HCT116 (cell line): ENCODE measurements at regions not wholly inside any gene's neighbourhood (a gene's known extent, or its start where the extent isn't known, plus 50 kb on each side); places are given as distances from the start of the nearest gene placed in this dataset.

ENCODE experiments used
- ATAC-seq: fragments of 200-7000 bp; cut with Tn5 transposase; 2 replicates; pipeline ENCODE4 v1.9.1; 2020; ENCODE audit warnings: mild to moderate bottlenecking, moderate library complexity
- BruUV-seq: library from RNA; stranded (reverse); fragments of 400-500 nt; replicated peaks from 2 replicates; lab custom pipeline; 2021; lab: Mats Ljungman, UMichigan
- CTCF ChIA-PET: fragments of 300-600 bp; sonication (Branson Sonifier 250); formaldehyde crosslinking; loops from one replicate; lab custom pipeline; 2021; ENCODE audit warnings: antibody characterized with exemption; lab: Charles Lee
- POLR2A ChIA-PET: fragments of 300-600, 350-600 bp; sonication (Branson Sonifier 250); formaldehyde crosslinking; loops from one replicate; lab custom pipeline; 2021; ENCODE audit warnings: antibody characterized with exemption; lab: Charles Lee
- RAD21 ChIA-PET, 2 experiments: fragments of 300-600 bp; sonication (Branson Sonifier 250); formaldehyde crosslinking; loops; one replicate each; lab custom pipeline; 2023; ENCODE audit warnings: low total read pairs in 2 of 2; ENCODE audit not compliant: uncharacterized antibody in 2 of 2, unreplicated experiment in 2 of 2, low non-redundant PET in 1 of 2; lab: Charles Lee
- DNase-seq: peaks from one replicate; pipeline ENCODE4 v3.0.0-alpha.2; 2010; ENCODE audit warnings: low read depth, low spot score
- H2AFZ ChIP-seq: fragments of 200-600 bp; shearing (Covaris generic), sonication (generic); 2 replicates; pipeline ENCODE4 v1.6.1; 2017; ENCODE audit warnings: low read depth, mixed run types, mixed read lengths, antibody characterized with exemption, low read length; ENCODE audit not compliant: poor library complexity, severe bottlenecking
- H3K27ac ChIP-seq: 2 replicates; pipeline ENCODE4 v1.5.1; 2012; ENCODE audit warnings: low read depth, low read length
- H3K27me3 ChIP-seq: fragments of 200-600 bp; sonication (generic); 2 replicates; pipeline ENCODE4 v1.6.1; 2016; ENCODE audit warnings: mixed run types, low read length, mixed read lengths; ENCODE audit not compliant: insufficient read depth
- H3K36me3 ChIP-seq, 2 experiments: fragments of 200-500 bp in 1 of 2; fragments of 200-600 bp in 1 of 2; sonication (Bioruptor generic) in 1 of 2; sonication (generic) in 1 of 2; 2 replicates each; pipeline versions ENCODE4 v1.5.1 to v1.6.1; 2014 to 2016; ENCODE audit warnings: low read length in 2 of 2, inconsistent platforms in 1 of 2, mixed read lengths in 1 of 2, mixed run types in 1 of 2; ENCODE audit not compliant: insufficient read depth in 2 of 2, control insufficient read depth in 1 of 2
- H3K4me1 ChIP-seq, 2 experiments: fragments of 200-600 bp in 1 of 2; sonication (generic) in 1 of 2; 2 replicates each; pipeline versions ENCODE4 v1.5.1 to v1.6.1; 2012 to 2017; ENCODE audit warnings: low read length in 2 of 2, inconsistent platforms in 1 of 2, mild to moderate bottlenecking in 1 of 2, mixed read lengths in 1 of 2, mixed run types in 1 of 2, moderate library complexity in 1 of 2; ENCODE audit not compliant: insufficient read depth in 2 of 2, control insufficient read depth in 1 of 2
- H3K4me2 ChIP-seq: fragments of 200-600 bp; sonication (generic); 2 replicates; pipeline ENCODE4 v1.6.1; 2017; ENCODE audit warnings: mixed run types, low read length, mixed read lengths
- H3K4me3 ChIP-seq, 2 experiments: fragments of 200-600 bp in 1 of 2; sonication (generic) in 1 of 2; replicated peaks in 1 of 2; 2 replicates each; pipeline ENCODE4 v1.5.1; 2011 to 2016; ENCODE audit warnings: low read length in 2 of 2, control low read depth in 1 of 2, low read depth in 1 of 2, mild to moderate bottlenecking in 1 of 2, mixed read lengths in 1 of 2, mixed run types in 1 of 2
- H3K79me2 ChIP-seq: fragments of 200-600 bp; sonication (generic); 2 replicates; pipeline ENCODE4 v1.6.1; 2017; ENCODE audit warnings: mild to moderate bottlenecking, mixed run types, low read length, moderate library complexity, mixed read lengths; ENCODE audit not compliant: insufficient read depth
- H3K9ac ChIP-seq: fragments of 200-600 bp; sonication (generic); 2 replicates; pipeline ENCODE4 v1.6.1; 2016; ENCODE audit warnings: low read length, mixed read lengths
- H3K9me2 ChIP-seq: fragments of 200-600 bp; sonication (generic), shearing (Covaris generic); 2 replicates; pipeline ENCODE4 v1.6.1; 2017; ENCODE audit warnings: mixed run types, mild to moderate bottlenecking, moderate library complexity; ENCODE audit not compliant: insufficient read depth
- H3K9me3 ChIP-seq, 2 experiments: fragments of 200-500 bp in 1 of 2; fragments of 200-600 bp in 1 of 2; sonication (Bioruptor generic) in 1 of 2; sonication (generic) in 1 of 2; 2 replicates each; pipeline ENCODE4 v1.6.1; 2014 to 2017; ENCODE audit warnings: low read length in 2 of 2, mixed read lengths in 2 of 2, inconsistent platforms in 1 of 2, low read depth in 1 of 2, mild to moderate bottlenecking in 1 of 2, mixed run types in 1 of 2, moderate library complexity in 1 of 2; ENCODE audit not compliant: control insufficient read depth in 1 of 2, insufficient read depth in 1 of 2
- H4K20me1 ChIP-seq: fragments of 200-600 bp; sonication (generic), shearing (Covaris generic); 2 replicates; pipeline ENCODE4 v1.6.1; 2017; ENCODE audit warnings: mixed run types, mild to moderate bottlenecking, moderate library complexity; ENCODE audit not compliant: insufficient read depth
- EGR1 ChIP-seq: IDR thresholded peaks from 2 replicates; pipeline ENCODE4 v1.6.1; 2012; ENCODE audit warnings: low read depth
- EZH2 ChIP-seq: fragments of 200-600 bp; sonication (generic); IDR thresholded peaks from 2 replicates; pipeline ENCODE4 v1.6.1; 2017; ENCODE audit warnings: antibody characterized with exemption, mixed run types
- EZH2phosphoT487 ChIP-seq: fragments of 200-600 bp; IDR thresholded peaks from 2 replicates; pipeline ENCODE4 v1.6.1; 2018; ENCODE audit warnings: antibody characterized with exemption, borderline replicate concordance
- FOSL1 ChIP-seq: IDR thresholded peaks from 2 replicates; pipeline ENCODE4 v1.6.1; 2012; ENCODE audit warnings: low read depth
- POLR2A ChIP-seq: IDR thresholded peaks from 2 replicates; pipeline ENCODE4 v1.7.0; 2011; ENCODE audit warnings: borderline replicate concordance; ENCODE audit not compliant: insufficient read depth, insufficient read length; ENCODE audit errors: extremely low read depth
- POLR2AphosphoS5 ChIP-seq: IDR thresholded peaks from 2 replicates; pipeline ENCODE4 v1.6.1; 2011; ENCODE audit warnings: mild to moderate bottlenecking, low read depth, low read length, moderate library complexity
- RAD21 ChIP-seq: IDR thresholded peaks from 2 replicates; pipeline ENCODE4 v1.6.1; 2012; ENCODE audit warnings: low read depth, mild to moderate bottlenecking
- SP1 ChIP-seq: IDR thresholded peaks from 2 replicates; pipeline ENCODE4 v1.6.1; 2012; ENCODE audit warnings: low read depth
- SRF ChIP-seq: IDR thresholded peaks from 2 replicates; pipeline ENCODE4 v1.6.1; 2012; ENCODE audit warnings: low read depth
- intact Hi-C: fragments of 100-400 bp; cut with micrococcal nuclease; formaldehyde crosslinking; loops from 2 replicates; pipeline ENCODE4 v1.10.0; 2022
- TF ChIP-seq, protein P1 (sequence below), 3 experiments: fragments of 200-600 bp in 1 of 3; sonication (generic) in 1 of 3; IDR thresholded peaks in 2 of 3; conservative IDR thresholded peaks in 1 of 3; 2 replicates each; pipeline ENCODE4 v1.5.1; 2012 to 2017; ENCODE audit warnings: low read depth in 2 of 3, low read length in 2 of 3, antibody characterized with exemption in 1 of 3, borderline replicate concordance in 1 of 3, control low read depth in 1 of 3, mild to moderate bottlenecking in 1 of 3, mixed read lengths in 1 of 3, mixed run types in 1 of 3, moderate library complexity in 1 of 3; ENCODE audit not compliant: insufficient read depth in 1 of 3
- TF ChIP-seq, protein P2 (sequence below): IDR thresholded peaks from 2 replicates; pipeline ENCODE4 v1.6.1; 2011; ENCODE audit warnings: mild to moderate bottlenecking, low read length, moderate library complexity; ENCODE audit not compliant: insufficient replicate concordance; ENCODE audit errors: extremely low read depth
- TF ChIP-seq, protein P3 (sequence below): IDR thresholded peaks from 2 replicates; pipeline ENCODE4 v1.6.1; 2012; ENCODE audit warnings: low read depth

DNA sequence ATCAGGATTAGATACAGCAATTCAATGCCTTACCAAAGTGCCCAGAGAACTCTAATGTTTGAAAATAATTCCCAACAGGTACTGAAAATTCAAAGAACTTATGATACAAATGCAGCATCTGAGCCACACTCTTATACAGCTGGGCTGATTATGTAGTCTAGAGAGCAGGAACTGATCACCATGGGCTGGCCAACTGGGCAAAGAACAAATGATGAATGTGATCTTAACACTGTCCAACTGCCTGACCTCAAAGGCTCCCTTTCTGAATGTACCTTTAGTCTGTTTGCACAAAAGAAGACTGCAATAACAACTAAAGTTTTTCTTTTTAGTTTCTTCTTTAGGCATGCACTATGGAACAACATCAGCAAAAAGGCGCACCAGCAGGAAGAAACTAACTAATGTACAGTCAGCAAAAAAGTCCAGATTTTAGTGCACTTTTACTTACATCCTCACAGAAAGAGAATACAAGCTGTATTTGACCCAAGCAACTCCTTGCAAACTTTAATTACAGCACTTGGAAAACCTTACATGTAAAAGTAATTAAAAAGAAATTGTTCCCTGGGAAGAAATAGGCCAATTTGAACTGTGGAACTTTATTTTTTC is 1095.1 kb downstream of the IGSF11 start (continued):
- no peak for TF ChIP-seq SP1
- TF ChIP-seq POLR2AphosphoS5: no peak
- TF ChIP-seq, protein P1, sequence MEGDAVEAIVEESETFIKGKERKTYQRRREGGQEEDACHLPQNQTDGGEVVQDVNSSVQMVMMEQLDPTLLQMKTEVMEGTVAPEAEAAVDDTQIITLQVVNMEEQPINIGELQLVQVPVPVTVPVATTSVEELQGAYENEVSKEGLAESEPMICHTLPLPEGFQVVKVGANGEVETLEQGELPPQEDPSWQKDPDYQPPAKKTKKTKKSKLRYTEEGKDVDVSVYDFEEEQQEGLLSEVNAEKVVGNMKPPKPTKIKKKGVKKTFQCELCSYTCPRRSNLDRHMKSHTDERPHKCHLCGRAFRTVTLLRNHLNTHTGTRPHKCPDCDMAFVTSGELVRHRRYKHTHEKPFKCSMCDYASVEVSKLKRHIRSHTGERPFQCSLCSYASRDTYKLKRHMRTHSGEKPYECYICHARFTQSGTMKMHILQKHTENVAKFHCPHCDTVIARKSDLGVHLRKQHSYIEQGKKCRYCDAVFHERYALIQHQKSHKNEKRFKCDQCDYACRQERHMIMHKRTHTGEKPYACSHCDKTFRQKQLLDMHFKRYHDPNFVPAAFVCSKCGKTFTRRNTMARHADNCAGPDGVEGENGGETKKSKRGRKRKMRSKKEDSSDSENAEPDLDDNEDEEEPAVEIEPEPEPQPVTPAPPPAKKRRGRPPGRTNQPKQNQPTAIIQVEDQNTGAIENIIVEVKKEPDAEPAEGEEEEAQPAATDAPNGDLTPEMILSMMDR (IDR thresholded peaks at IDR 0.05 in 2 of 3, conservative IDR thresholded peaks at IDR 0.05 in 1 of 3; ENCODE audit: borderline replicate concordance in 1 of 3, insufficient read depth in 1 of 3, low read depth in 2 of 3, low read length in 2 of 3): no peak
- no peak for TF ChIP-seq SRF
- TF ChIP-seq RAD21: no peak
- TF ChIP-seq FOSL1: no peak
- TF ChIP-seq, protein P2, sequence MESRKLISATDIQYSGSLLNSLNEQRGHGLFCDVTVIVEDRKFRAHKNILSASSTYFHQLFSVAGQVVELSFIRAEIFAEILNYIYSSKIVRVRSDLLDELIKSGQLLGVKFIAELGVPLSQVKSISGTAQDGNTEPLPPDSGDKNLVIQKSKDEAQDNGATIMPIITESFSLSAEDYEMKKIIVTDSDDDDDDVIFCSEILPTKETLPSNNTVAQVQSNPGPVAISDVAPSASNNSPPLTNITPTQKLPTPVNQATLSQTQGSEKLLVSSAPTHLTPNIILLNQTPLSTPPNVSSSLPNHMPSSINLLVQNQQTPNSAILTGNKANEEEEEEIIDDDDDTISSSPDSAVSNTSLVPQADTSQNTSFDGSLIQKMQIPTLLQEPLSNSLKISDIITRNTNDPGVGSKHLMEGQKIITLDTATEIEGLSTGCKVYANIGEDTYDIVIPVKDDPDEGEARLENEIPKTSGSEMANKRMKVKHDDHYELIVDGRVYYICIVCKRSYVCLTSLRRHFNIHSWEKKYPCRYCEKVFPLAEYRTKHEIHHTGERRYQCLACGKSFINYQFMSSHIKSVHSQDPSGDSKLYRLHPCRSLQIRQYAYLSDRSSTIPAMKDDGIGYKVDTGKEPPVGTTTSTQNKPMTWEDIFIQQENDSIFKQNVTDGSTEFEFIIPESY: no peak
- TF ChIP-seq EZH2phosphoT487: no peak

DNA sequence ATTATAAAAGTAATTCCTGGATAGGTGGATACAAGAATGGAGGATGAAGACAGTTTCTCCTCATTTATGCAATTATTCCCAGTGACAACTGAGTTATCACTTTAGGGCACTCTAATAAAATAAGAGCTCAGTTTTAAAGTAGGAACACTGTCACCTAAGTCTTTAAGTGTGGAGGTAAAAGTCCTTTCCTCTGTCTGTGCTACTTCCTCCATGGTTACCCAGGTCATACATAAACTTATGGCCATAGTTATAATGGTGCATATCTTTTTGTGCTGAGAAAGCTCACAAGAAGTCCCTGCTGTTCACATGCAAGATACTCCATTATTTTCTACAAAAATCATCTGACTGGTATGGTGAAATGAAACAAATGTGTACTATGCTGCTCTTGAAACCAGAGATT is 1093.6 kb downstream of the IGSF11 start:
- H4K20me1 ChIP-seq: no peaks in the 10 kb centered on the region
- no peaks in the 10 kb centered on the region for H3K4me1 ChIP-seq
- no peaks in the 10 kb centered on the region for H3K27me3 ChIP-seq
- ATAC-seq: no peak
- TF ChIP-seq EZH2 (no peak), POLR2A (no peak), EGR1 (no peak)
- TF ChIP-seq, protein P3, sequence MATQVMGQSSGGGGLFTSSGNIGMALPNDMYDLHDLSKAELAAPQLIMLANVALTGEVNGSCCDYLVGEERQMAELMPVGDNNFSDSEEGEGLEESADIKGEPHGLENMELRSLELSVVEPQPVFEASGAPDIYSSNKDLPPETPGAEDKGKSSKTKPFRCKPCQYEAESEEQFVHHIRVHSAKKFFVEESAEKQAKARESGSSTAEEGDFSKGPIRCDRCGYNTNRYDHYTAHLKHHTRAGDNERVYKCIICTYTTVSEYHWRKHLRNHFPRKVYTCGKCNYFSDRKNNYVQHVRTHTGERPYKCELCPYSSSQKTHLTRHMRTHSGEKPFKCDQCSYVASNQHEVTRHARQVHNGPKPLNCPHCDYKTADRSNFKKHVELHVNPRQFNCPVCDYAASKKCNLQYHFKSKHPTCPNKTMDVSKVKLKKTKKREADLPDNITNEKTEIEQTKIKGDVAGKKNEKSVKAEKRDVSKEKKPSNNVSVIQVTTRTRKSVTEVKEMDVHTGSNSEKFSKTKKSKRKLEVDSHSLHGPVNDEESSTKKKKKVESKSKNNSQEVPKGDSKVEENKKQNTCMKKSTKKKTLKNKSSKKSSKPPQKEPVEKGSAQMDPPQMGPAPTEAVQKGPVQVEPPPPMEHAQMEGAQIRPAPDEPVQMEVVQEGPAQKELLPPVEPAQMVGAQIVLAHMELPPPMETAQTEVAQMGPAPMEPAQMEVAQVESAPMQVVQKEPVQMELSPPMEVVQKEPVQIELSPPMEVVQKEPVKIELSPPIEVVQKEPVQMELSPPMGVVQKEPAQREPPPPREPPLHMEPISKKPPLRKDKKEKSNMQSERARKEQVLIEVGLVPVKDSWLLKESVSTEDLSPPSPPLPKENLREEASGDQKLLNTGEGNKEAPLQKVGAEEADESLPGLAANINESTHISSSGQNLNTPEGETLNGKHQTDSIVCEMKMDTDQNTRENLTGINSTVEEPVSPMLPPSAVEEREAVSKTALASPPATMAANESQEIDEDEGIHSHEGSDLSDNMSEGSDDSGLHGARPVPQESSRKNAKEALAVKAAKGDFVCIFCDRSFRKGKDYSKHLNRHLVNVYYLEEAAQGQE: no peak
- intact Hi-C loops: no loop called here
- RAD21 ChIA-PET: no interaction called here
- BruUV-seq: no TSS peak
- CTCF ChIA-PET: no interaction called here
- no peak for DNase-seq
- H3K4me3 ChIP-seq: no peak overlapping the region
- no peak overlapping the region for H3K27ac ChIP-seq
- no peaks in the 10 kb centered on the region for H3K9me3 ChIP-seq
- H3K9me2 ChIP-seq: no peaks in the 10 kb centered on the region
- H3K79me2 ChIP-seq: no peaks in the 10 kb centered on the region
- H3K36me3 ChIP-seq: no peaks in the 10 kb centered on the region
- no peak overlapping the region for H2AFZ ChIP-seq
- no peak overlapping the region for H3K9ac ChIP-seq
- H3K4me2 ChIP-seq: no peak overlapping the region
- POLR2A ChIA-PET: no interaction called here
